OCI-LY7 (cell line): ENCODE measurements at regions not wholly inside any gene's neighbourhood (a gene's known extent, or its start where the extent isn't known, plus 50 kb on each side); places are given as distances from the start of the nearest gene placed in this dataset. TPM values are rescaled to one million over a fixed set of nuclear protein-coding genes. Genes with fewer than 3 reads are reported as not detected.

ENCODE experiments used
- BruUV-seq: library from RNA; stranded (reverse); fragments of 400-500 nt; replicated peaks from 2 replicates; lab custom pipeline; 2021; lab: Mats Ljungman, UMichigan
- CTCF ChIA-PET: fragments of 300-600 bp; sonication (Branson Sonifier 250); formaldehyde crosslinking; loops from one replicate; lab custom pipeline; 2022; ENCODE audit warnings: antibody characterized with exemption; ENCODE audit not compliant: unreplicated experiment; lab: Charles Lee
- POLR2A ChIA-PET: fragments of 300-600 bp; sonication (Branson Sonifier 250); formaldehyde crosslinking; loops from one replicate; lab custom pipeline; 2022; ENCODE audit warnings: antibody characterized with exemption; lab: Charles Lee
- DNase-seq: peaks from one replicate; pipeline ENCODE4 v3.0.0-alpha.2; 2015; ENCODE audit warnings: low spot score
- H2AFZ ChIP-seq: fragments of 200-600 bp; sonication (generic), shearing (Covaris generic); 2 replicates; pipeline ENCODE4 v1.6.1; 2014; ENCODE audit warnings: mild to moderate bottlenecking, antibody characterized with exemption, low read length, moderate library complexity
- H3K27ac ChIP-seq: fragments of 200-600 bp; sonication (generic); 2 replicates; pipeline ENCODE4 v1.5.1; 2014; ENCODE audit warnings: mixed run types, low read depth, mild to moderate bottlenecking, moderate library complexity, low read length, inconsistent platforms; ENCODE audit not compliant: poor library complexity, severe bottlenecking
- H3K36me3 ChIP-seq: fragments of 200-600 bp; sonication (generic); 2 replicates; pipeline ENCODE4 v1.6.1; 2014; ENCODE audit warnings: mild to moderate bottlenecking, antibody characterized with exemption, low read length, moderate library complexity, mixed read lengths; ENCODE audit not compliant: insufficient read depth
- H3K4me1 ChIP-seq: fragments of 200-600 bp; sonication (generic); 2 replicates; pipeline ENCODE4 v1.5.1; 2014; ENCODE audit warnings: mild to moderate bottlenecking, low read length; ENCODE audit not compliant: insufficient read depth, poor library complexity, severe bottlenecking
- H3K4me2 ChIP-seq: fragments of 200-600 bp; sonication (generic); 2 replicates; pipeline ENCODE4 v1.6.1; 2014; ENCODE audit warnings: mild to moderate bottlenecking, low read length
- H3K4me3 ChIP-seq: fragments of 200-600 bp; sonication (generic); 2 replicates; pipeline ENCODE4 v1.5.1; 2014; ENCODE audit warnings: mild to moderate bottlenecking, low read depth, low read length; ENCODE audit not compliant: poor library complexity, severe bottlenecking
- H3K79me2 ChIP-seq: fragments of 200-600 bp; sonication (generic); 2 replicates; pipeline ENCODE4 v1.6.1; 2016; ENCODE audit warnings: low read depth, mild to moderate bottlenecking, low read length, moderate library complexity, mixed read lengths; ENCODE audit not compliant: insufficient read depth
- H3K9me2 ChIP-seq: fragments of 200-600 bp; sonication (generic); 2 replicates; pipeline ENCODE4 v1.6.1; 2016; ENCODE audit warnings: mild to moderate bottlenecking, low read length, mixed read lengths; ENCODE audit not compliant: insufficient read depth
- H3K9me3 ChIP-seq: fragments of 200-600 bp; sonication (generic); 2 replicates; pipeline ENCODE4 v1.6.1; 2014; ENCODE audit warnings: mild to moderate bottlenecking, mixed run types, low read length, mixed read lengths
- H4K20me1 ChIP-seq: fragments of 200-600 bp; sonication (generic); 2 replicates; pipeline ENCODE4 v1.6.1; 2014; ENCODE audit warnings: mild to moderate bottlenecking, antibody characterized with exemption, low read length, moderate library complexity, mixed read lengths; ENCODE audit not compliant: insufficient read depth
- EZH2phosphoT487 ChIP-seq: fragments of 200-600 bp; sonication (generic); IDR thresholded peaks from 2 replicates; pipeline ENCODE4 v1.6.1; 2018; ENCODE audit warnings: low read depth, borderline replicate concordance, mild to moderate bottlenecking, mixed run types, antibody characterized with exemption, low read length, moderate library complexity, mixed read lengths
- intact Hi-C: fragments of 100-400 bp; cut with micrococcal nuclease; formaldehyde crosslinking; loops from one replicate; pipeline ENCODE4 v1.10.0; 2022; ENCODE audit not compliant: unreplicated experiment
- small RNA-seq: library from RNA; depleted of rRNA; stranded (forward); fragments of <200 nt; gene quantifications from one replicate; pipeline ENCODE3, GENCODE V24; 2014
- TF ChIP-seq, protein P1 (sequence below): fragments of 200-600 bp; sonication (generic); conservative IDR thresholded peaks from 2 replicates; pipeline ENCODE4 v1.5.1; 2014; ENCODE audit warnings: mild to moderate bottlenecking, antibody characterized with exemption, low read length, moderate library complexity, mixed read lengths

DNA sequence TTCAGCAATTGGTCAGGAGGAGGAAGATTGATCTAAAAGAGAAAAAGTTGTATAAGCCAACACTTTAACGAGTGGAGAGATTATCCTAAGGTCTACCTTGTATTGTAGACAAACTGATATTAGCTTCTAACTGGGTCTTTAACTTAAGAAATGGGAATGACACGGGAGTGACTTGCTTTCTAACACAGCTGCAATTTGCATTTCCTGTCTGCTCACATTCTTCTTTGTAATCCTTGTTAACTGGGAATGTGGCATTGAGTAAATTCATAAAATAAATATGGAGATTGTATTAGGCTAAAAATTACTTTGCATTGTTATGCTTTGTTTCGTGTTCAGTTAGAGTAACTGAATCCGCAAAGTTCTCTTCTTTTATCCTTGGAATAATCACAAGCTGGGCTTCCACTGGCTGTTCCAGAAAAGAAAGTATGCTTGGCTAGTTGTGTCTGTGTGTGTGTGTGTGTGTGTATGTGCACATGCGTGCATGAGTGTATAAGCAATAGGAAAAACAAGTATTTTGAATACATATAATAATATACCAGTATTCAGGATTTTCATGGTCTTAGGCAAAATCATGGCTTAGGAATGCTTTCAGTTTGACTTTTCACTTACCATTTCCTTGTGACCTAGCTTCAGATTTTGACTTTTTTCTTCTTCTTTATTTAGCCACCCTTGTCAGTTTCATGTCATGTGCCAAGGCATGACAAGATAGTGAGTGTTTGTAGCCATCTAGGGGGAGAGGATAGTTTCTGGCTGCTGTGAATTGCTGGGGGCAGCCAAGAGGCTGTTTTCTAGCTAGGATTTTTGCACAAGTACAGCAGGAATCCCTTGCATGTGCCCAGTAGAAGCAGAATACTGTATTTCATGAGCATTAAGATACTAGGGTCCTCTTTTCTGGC is 54.5 kb upstream of the FZD8 start:
- H3K27ac ChIP-seq: no peak overlapping the region
- H3K36me3 ChIP-seq: no peaks in the 10 kb centered on the region
- H3K9me2 ChIP-seq: no peaks in the 10 kb centered on the region
- no peak overlapping the region for H3K4me3 ChIP-seq
- BruUV-seq: no TSS peak
- H2AFZ ChIP-seq: no peak overlapping the region
- TF ChIP-seq, protein P1, sequence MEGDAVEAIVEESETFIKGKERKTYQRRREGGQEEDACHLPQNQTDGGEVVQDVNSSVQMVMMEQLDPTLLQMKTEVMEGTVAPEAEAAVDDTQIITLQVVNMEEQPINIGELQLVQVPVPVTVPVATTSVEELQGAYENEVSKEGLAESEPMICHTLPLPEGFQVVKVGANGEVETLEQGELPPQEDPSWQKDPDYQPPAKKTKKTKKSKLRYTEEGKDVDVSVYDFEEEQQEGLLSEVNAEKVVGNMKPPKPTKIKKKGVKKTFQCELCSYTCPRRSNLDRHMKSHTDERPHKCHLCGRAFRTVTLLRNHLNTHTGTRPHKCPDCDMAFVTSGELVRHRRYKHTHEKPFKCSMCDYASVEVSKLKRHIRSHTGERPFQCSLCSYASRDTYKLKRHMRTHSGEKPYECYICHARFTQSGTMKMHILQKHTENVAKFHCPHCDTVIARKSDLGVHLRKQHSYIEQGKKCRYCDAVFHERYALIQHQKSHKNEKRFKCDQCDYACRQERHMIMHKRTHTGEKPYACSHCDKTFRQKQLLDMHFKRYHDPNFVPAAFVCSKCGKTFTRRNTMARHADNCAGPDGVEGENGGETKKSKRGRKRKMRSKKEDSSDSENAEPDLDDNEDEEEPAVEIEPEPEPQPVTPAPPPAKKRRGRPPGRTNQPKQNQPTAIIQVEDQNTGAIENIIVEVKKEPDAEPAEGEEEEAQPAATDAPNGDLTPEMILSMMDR: no peak
- no peak for TF ChIP-seq EZH2phosphoT487
- no peaks in the 10 kb centered on the region for H3K4me1 ChIP-seq
- H3K9me3 ChIP-seq: no peaks in the 10 kb centered on the region
- DNase-seq: no peak
- POLR2A ChIA-PET: interaction anchor here (0.7 to 1.0 kb wide), 2 partner anchors 223 to 1183 kb away, joined by 3 to 4 read pairs; no protein-coding TSS in a partner anchor
- H4K20me1 ChIP-seq: no peaks in the 10 kb centered on the region
- intact Hi-C loops: no loop called here
- H3K4me2 ChIP-seq: no peak overlapping the region
- no peaks in the 10 kb centered on the region for H3K79me2 ChIP-seq
- CTCF ChIA-PET: no interaction called here

DNA sequence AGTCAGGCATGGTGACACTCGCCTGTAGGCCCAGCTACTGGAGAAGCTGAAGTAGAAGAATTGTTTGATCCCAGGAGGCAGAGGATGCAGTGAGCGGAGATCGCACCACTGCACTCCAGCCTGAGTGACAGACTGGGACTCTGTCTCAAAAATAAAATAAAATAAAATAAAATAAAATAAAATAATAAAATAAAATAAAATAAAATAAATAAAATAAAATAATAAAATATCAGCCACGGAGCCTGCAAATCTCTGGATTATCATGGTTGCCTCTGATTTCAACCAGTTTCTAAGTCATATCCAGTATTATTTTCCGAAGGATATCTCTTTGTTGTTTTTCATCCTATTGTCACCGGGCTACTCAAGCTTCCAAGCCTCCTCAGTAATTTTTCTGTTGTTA is 51.7 kb upstream of the FZD8 start:
- POLR2A ChIA-PET: interaction anchor here (0.6 kb wide), 1 partner anchor 702 kb away, joined by 3 read pairs; no protein-coding TSS in a partner anchor
- Histone ChIP-seq H3K4me2 (no peak overlapping the region), H4K20me1 (no peaks in the 10 kb centered on the region), H3K4me1 (no peaks in the 10 kb centered on the region), H3K9me2 (no peaks in the 10 kb centered on the region), H3K9me3 (no peaks in the 10 kb centered on the region), H3K79me2 (no peaks in the 10 kb centered on the region), H3K4me3 (no peak overlapping the region), H3K36me3 (no peaks in the 10 kb centered on the region), H2AFZ (no peak overlapping the region), H3K27ac (no peak overlapping the region)
- TF ChIP-seq, protein P1: no peak
- no peak for TF ChIP-seq EZH2phosphoT487
- no peak for DNase-seq
- intact Hi-C loops: no loop called here
- CTCF ChIA-PET: no interaction called here
- BruUV-seq: no TSS peak

Small RNA genes in the stretch of these regions (small RNA-seq; reads per million reads assigned to genes)
- not detected for gene RF00019
- gene RF00561: not detected
